A673 (cell line): ENCODE measurements at regions not wholly inside any gene's neighbourhood (a gene's known extent, or its start where the extent isn't known, plus 50 kb on each side); places are given as distances from the start of the nearest gene placed in this dataset.

Experiments used
- CTCF ChIP-seq: fragments of 300-800, 200-600 bp; sonication (generic); conservative IDR thresholded peaks from 2 replicates; pipeline ENCODE4 v1.5.1; 2017; ENCODE audit warnings: low read depth, mild to moderate bottlenecking, antibody characterized with exemption, low read length, moderate library complexity, mixed read lengths
- EZH2 ChIP-seq: fragments of 200-600 bp; sonication (generic); IDR thresholded peaks from 2 replicates; pipeline ENCODE4 v1.6.1; 2017; ENCODE audit warnings: borderline replicate concordance, low read depth, mild to moderate bottlenecking, mixed read lengths, antibody characterized with exemption, low read length; ENCODE audit not compliant: poor library complexity, severe bottlenecking

DNA sequence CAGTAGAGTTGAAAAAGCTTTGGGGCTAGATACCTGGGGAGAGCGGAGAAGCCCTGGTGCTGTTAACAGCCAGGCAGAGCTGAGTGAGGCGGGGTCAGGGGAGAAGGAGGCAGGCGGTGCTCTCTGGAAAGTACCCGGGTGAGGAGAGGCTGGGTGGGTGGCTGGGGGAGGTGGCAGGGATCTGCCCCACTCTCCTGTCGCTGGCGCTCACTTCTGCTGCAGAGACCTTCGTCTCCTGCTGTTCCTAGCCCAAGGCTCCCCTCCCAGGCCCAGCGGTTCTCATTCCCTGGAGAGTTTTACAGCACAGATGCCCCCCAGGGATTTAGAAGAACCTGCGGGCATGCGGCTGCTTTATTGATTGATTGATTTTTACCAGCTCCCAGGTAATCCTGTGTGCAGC, 302.8 kb downstream of the IRF8 start:
- TF ChIP-seq CTCF: no peak
- no peak for TF ChIP-seq EZH2
